ENCODE measurements at regions not wholly inside any gene's neighbourhood (a gene's known extent, or its start where the extent isn't known, plus 50 kb on each side); places are given as distances from the start of the nearest gene placed in this dataset.
A peak's percentile ranks its signal among the peaks of the same experiment; 100 is the strongest.

- H3K4me3 ChIP-seq (ENCODE audit: control insufficient read depth, low read depth, low read length) = no peak overlapping the region
- DNase-seq (ENCODE audit: low read depth) = peak; percentile 24
- TF ChIP-seq CTCF (conservative IDR thresholded peaks at IDR 0.05; ENCODE audit: control insufficient read depth, insufficient read depth, low read depth, low read length) = no peak
These were observed 777.7 kb downstream of the STIM2 start for GRCh38 chr4:27638163-27638915.

GRCh38 chr4:27643101-27643500, 782.5 kb downstream of the STIM2 start:
- no peak for DNase-seq (ENCODE audit: low read depth)
- no peak for TF ChIP-seq CTCF (conservative IDR thresholded peaks at IDR 0.05; ENCODE audit: control insufficient read depth, insufficient read depth, low read depth, low read length)
- no peak overlapping the region for H3K4me3 ChIP-seq (ENCODE audit: control insufficient read depth, low read depth, low read length)

GRCh38 chr4:27648416-27648815, 787.8 kb downstream of the STIM2 start:
- H3K4me3 ChIP-seq (ENCODE audit: control insufficient read depth, low read depth, low read length) = no peak overlapping the region
- no peak for DNase-seq (ENCODE audit: low read depth)
- no peak for TF ChIP-seq CTCF (conservative IDR thresholded peaks at IDR 0.05; ENCODE audit: control insufficient read depth, insufficient read depth, low read depth, low read length)

GRCh38 chr4:27662426-27662825, 801.8 kb downstream of the STIM2 start:
- DNase-seq (ENCODE audit: low read depth) = no peak
- no peak for TF ChIP-seq CTCF (conservative IDR thresholded peaks at IDR 0.05; ENCODE audit: control insufficient read depth, insufficient read depth, low read depth, low read length)
- H3K4me3 ChIP-seq (ENCODE audit: control insufficient read depth, low read depth, low read length) = no peak overlapping the region

GRCh38 chr4:27666943-27667342, 806.3 kb downstream of the STIM2 start:
- no peak overlapping the region for H3K4me3 ChIP-seq (ENCODE audit: control insufficient read depth, low read depth, low read length)
- peak; percentile 22 for DNase-seq (ENCODE audit: low read depth)
- peak; percentile 6 for TF ChIP-seq CTCF (conservative IDR thresholded peaks at IDR 0.05; ENCODE audit: control insufficient read depth, insufficient read depth, low read depth, low read length)

GRCh38 chr4:27668001-27668400, 807.4 kb downstream of the STIM2 start:
- no peak for TF ChIP-seq CTCF (conservative IDR thresholded peaks at IDR 0.05; ENCODE audit: control insufficient read depth, insufficient read depth, low read depth, low read length)
- no peak for DNase-seq (ENCODE audit: low read depth)
- H3K4me3 ChIP-seq (ENCODE audit: control insufficient read depth, low read depth, low read length) = no peak overlapping the region

All from fibroblast of mammary gland (primary cell).